ENCODE measurements at regions not wholly inside any gene's neighbourhood (a gene's known extent, or its start where the extent isn't known, plus 50 kb on each side); places are given as distances from the start of the nearest gene placed in this dataset. TPM values are rescaled to one million over a fixed set of nuclear protein-coding genes. Genes with fewer than 3 reads are reported as not detected.
"Not testable (repeated sequence)": the region's sequence is repeated elsewhere in the genome, so short reads cannot be mapped to it uniquely, and the experiment has no call there.

GRCh38 chr5:14925326-14925725 lies 53.7 kb upstream of the ANKH start:
- Histone ChIP-seq H3K9me2 (ENCODE audit: insufficient read depth) (no peaks in the 10 kb centered on the region), H4K20me1 (ENCODE audit: insufficient read depth) (no peaks in the 10 kb centered on the region), H3K27ac (peak overlapping the region; percentile 76), H3K4me1 (ENCODE audit: insufficient read depth) (peaks cover 26% of the 10 kb centered on the region), H3K4me2 (ENCODE audit: unreplicated experiment) (peak overlapping the region; percentile 69), H3K9me3 (ENCODE audit: low read depth) (no peaks in the 10 kb centered on the region), H2AFZ (no peak overlapping the region), H3K9ac (peak overlapping the region; percentile 58), H3K4me3 (peak overlapping the region; percentile 32), H3K79me2 (ENCODE audit: insufficient read depth) (no peaks in the 10 kb centered on the region), H3K27me3 (replicated peaks; ENCODE audit: insufficient read depth) (no peaks in the 10 kb centered on the region), H3F3A (ENCODE audit: insufficient read depth) (peaks cover 25% of the 10 kb centered on the region), H3K36me3 (ENCODE audit: low read depth) (no peaks in the 10 kb centered on the region)
- in situ Hi-C loops (cut with MboI) = no loop called here
- DNase-seq = no peak
- 47 to 57% methylated on average over 3 of the region's 3 CpGs for WGBS, 2 experiments (ENCODE audit: low coverage in 1 of 2, low lambda C conversion rate in 2 of 2, missing lambda C conversion rate in 2 of 2)
- no peak for TF ChIP-seq EZH2phosphoT487 (IDR thresholded peaks at IDR 0.05; ENCODE audit: insufficient read depth, low read depth)
- TF ChIP-seq EZH2 (IDR thresholded peaks at IDR 0.05; ENCODE audit: insufficient read depth, poor library complexity, severe bottlenecking) = no peak

GRCh38 chr5:14922952-14923351 lies 51.4 kb upstream of the ANKH start:
- DNase-seq; H3K27me3 ChIP-seq (replicated peaks; ENCODE audit: insufficient read depth); H3K4me2 ChIP-seq (ENCODE audit: unreplicated experiment); H3K9me2 ChIP-seq (ENCODE audit: insufficient read depth); H3K9ac ChIP-seq; H3K27ac ChIP-seq; H4K20me1 ChIP-seq (ENCODE audit: insufficient read depth); H2AFZ ChIP-seq; H3K79me2 ChIP-seq (ENCODE audit: insufficient read depth); in situ Hi-C loops (cut with MboI); H3K4me3 ChIP-seq; H3K9me3 ChIP-seq (ENCODE audit: low read depth); H3K36me3 ChIP-seq (ENCODE audit: low read depth): not testable (repeated sequence)
- WGBS, 2 experiments (ENCODE audit: low coverage in 1 of 2, low lambda C conversion rate in 2 of 2, missing lambda C conversion rate in 2 of 2) = 97 to 98% methylated on average over 6 of the region's 6 CpGs
- peaks cover 37% of the 10 kb centered on the region for H3K4me1 ChIP-seq (ENCODE audit: insufficient read depth)
- peaks cover 29% of the 10 kb centered on the region for H3F3A ChIP-seq (ENCODE audit: insufficient read depth)

GRCh38 chr5:14922456-14922855 lies 50.9 kb upstream of the ANKH start:
- Histone ChIP-seq H3K4me3 (no peak overlapping the region), H3K36me3 (ENCODE audit: low read depth) (no peaks in the 10 kb centered on the region), H3K27me3 (replicated peaks; ENCODE audit: insufficient read depth) (no peaks in the 10 kb centered on the region), H3K27ac (no peak overlapping the region), H2AFZ (no peak overlapping the region), H3F3A (ENCODE audit: insufficient read depth) (peaks cover 29% of the 10 kb centered on the region), H3K4me1 (ENCODE audit: insufficient read depth) (peaks cover 42% of the 10 kb centered on the region), H3K9me2 (ENCODE audit: insufficient read depth) (no peaks in the 10 kb centered on the region), H4K20me1 (ENCODE audit: insufficient read depth) (no peaks in the 10 kb centered on the region), H3K9me3 (ENCODE audit: low read depth) (no peaks in the 10 kb centered on the region), H3K79me2 (ENCODE audit: insufficient read depth) (no peaks in the 10 kb centered on the region), H3K4me2 (ENCODE audit: unreplicated experiment) (no peak overlapping the region), H3K9ac (no peak overlapping the region)
- TF ChIP-seq EZH2 (IDR thresholded peaks at IDR 0.05; ENCODE audit: insufficient read depth, poor library complexity, severe bottlenecking) = no peak
- no peak for TF ChIP-seq EZH2phosphoT487 (IDR thresholded peaks at IDR 0.05; ENCODE audit: insufficient read depth, low read depth)
- no peak for DNase-seq
- in situ Hi-C loops (cut with MboI) = no loop called here
- WGBS, 2 experiments (ENCODE audit: low coverage in 1 of 2, low lambda C conversion rate in 2 of 2, missing lambda C conversion rate in 2 of 2) = 96% methylated on average over 9 of the region's 9 CpGs

Small RNA genes lying in the stretch of these regions (small RNA-seq; reads per million reads assigned to genes)
- gene RF00096 (ENCODE audit: low read depth, low replicate concordance) = not detected
